ENCODE measurements at regions not wholly inside any gene's neighbourhood (a gene's known extent, or its start where the extent isn't known, plus 50 kb on each side); places are given as distances from the start of the nearest gene placed in this dataset.

GRCh38 chr4:100084892-100085291, 105.4 kb downstream of the DDIT4L start:
- no peak for DNase-seq (ENCODE audit: low read depth in 2 of 2)

- no peak for DNase-seq (ENCODE audit: low read depth in 2 of 2)
Measured at GRCh38 chr4:100083289-100083688, 107.0 kb downstream of the DDIT4L start.

- no peak for DNase-seq (ENCODE audit: low read depth in 2 of 2)
Measured at GRCh38 chr4:100082852-100083251, 107.4 kb downstream of the DDIT4L start.

GRCh38 chr4:100081491-100081890, 108.8 kb downstream of the DDIT4L start:
- DNase-seq (ENCODE audit: low read depth in 2 of 2), result no peak

GRCh38 chr4:100079264-100079663, 111.0 kb downstream of the DDIT4L start:
- DNase-seq (ENCODE audit: low read depth in 2 of 2), result no peak

GRCh38 chr4:100076753-100077152, 113.5 kb downstream of the DDIT4L start:
- DNase-seq (ENCODE audit: low read depth in 2 of 2), result no peak

GRCh38 chr4:100075486-100076270, 114.6 kb downstream of the DDIT4L start:
- DNase-seq (ENCODE audit: low read depth in 2 of 2), result no peak

GRCh38 chr4:100075056-100075455, 115.2 kb downstream of the DDIT4L start:
- DNase-seq (ENCODE audit: low read depth in 2 of 2), result no peak

- no peak for DNase-seq (ENCODE audit: low read depth in 2 of 2)
Measured at GRCh38 chr4:100071506-100071905, 118.8 kb downstream of the DDIT4L start.

GRCh38 chr4:100070868-100071267, 119.4 kb downstream of the DDIT4L start:
- no peak for DNase-seq (ENCODE audit: low read depth in 2 of 2)

- DNase-seq (ENCODE audit: low read depth in 2 of 2), result no peak
Measured at GRCh38 chr4:100069207-100069606, 119.1 kb upstream of the H2AZ1 start.

- no peak for DNase-seq (ENCODE audit: low read depth in 2 of 2)
Measured at GRCh38 chr4:100067255-100067654, 117.2 kb upstream of the H2AZ1 start.

GRCh38 chr4:100063355-100063754, 113.3 kb upstream of the H2AZ1 start:
- no peak for DNase-seq (ENCODE audit: low read depth in 2 of 2)

GRCh38 chr4:100062921-100063320, 112.8 kb upstream of the H2AZ1 start:
- no peak for DNase-seq (ENCODE audit: low read depth in 2 of 2)

GRCh38 chr4:100061835-100062234, 111.8 kb upstream of the H2AZ1 start:
- no peak for DNase-seq (ENCODE audit: low read depth in 2 of 2)

- DNase-seq (ENCODE audit: low read depth in 2 of 2), result no peak
Measured at GRCh38 chr4:100060765-100061416, 110.8 kb upstream of the H2AZ1 start.

GRCh38 chr4:100059467-100059866, 109.4 kb upstream of the H2AZ1 start:
- no peak for DNase-seq (ENCODE audit: low read depth in 2 of 2)

GRCh38 chr4:100056701-100057100, 106.6 kb upstream of the H2AZ1 start:
- DNase-seq (ENCODE audit: low read depth in 2 of 2), result no peak

GRCh38 chr4:100054071-100054470, 104.0 kb upstream of the H2AZ1 start:
- no peak for DNase-seq (ENCODE audit: low read depth in 2 of 2)

GRCh38 chr4:100049872-100050271, 99.8 kb upstream of the H2AZ1 start:
- no peak for DNase-seq (ENCODE audit: low read depth in 2 of 2)

GRCh38 chr4:100042711-100043110, 92.6 kb upstream of the H2AZ1 start:
- no peak for DNase-seq (ENCODE audit: low read depth in 2 of 2)

GRCh38 chr4:100042235-100042634, 92.2 kb upstream of the H2AZ1 start:
- DNase-seq (ENCODE audit: low read depth in 2 of 2), result no peak

GRCh38 chr4:100041646-100042045, 91.6 kb upstream of the H2AZ1 start:
- DNase-seq (ENCODE audit: low read depth in 2 of 2), result no peak
